ENCODE measurements at regions not wholly inside any gene's neighbourhood (a gene's known extent, or its start where the extent isn't known, plus 50 kb on each side); places are given as distances from the start of the nearest gene placed in this dataset.

GRCh38 chr14:23800811-23801210 is 152.8 kb upstream of the DHRS4 start:
- TF ChIP-seq CTCF (conservative IDR thresholded peaks at IDR 0.05; ENCODE audit: low read depth, low read length) (no peak), EZH2 (IDR thresholded peaks at IDR 0.05; ENCODE audit: borderline replicate concordance, low read depth, low read length, poor library complexity, severe bottlenecking) (no peak)

All from A673 (cell line).